ENCODE measurements at regions not wholly inside any gene's neighbourhood (a gene's known extent, or its start where the extent isn't known, plus 50 kb on each side); places are given as distances from the start of the nearest gene placed in this dataset.

DNA sequence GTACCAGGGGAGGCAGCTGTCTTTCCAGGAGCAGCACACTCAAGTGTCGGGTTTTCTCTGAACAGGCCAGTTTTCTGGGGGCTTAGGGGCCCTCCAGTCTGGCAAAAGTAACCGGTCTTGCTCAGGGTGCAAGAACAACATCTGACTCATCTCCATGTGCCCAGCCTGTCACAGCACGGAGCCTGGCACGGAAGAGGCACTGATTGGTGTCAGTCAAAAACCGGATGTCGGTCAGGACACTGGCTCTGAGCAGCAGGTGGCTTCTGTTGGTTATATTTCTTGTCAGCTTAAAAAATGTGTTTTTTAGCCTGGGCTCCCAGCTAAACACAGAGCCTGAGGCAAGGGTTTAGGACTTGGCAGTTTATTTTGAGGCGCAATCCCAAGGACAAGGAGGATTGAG lies 139.9 kb downstream of the FBLN2 start:
- DNase-seq (ENCODE audit: low spot score): no peak

DNA sequence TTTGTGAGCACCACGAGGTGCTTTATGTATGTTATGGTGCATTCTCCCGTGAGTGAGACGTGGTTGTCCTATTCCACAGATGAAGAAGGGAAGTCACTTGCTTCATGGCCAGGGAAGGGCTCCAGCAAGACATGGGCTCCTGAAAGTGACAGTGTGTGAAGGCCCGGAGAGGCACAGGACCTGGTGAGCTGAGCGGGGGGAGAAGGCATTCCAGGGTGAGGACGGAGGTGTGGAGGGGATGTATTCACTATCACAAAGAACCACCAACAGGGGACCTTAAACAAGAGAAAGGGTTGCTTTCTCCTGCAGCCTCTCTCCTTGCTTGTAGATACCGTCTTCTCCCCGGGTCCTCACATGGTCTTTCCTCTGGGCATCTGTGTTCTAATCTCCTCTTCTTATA lies 139.1 kb downstream of the FBLN2 start:
- DNase-seq (ENCODE audit: low spot score): no peak
